GM18951 (cell line): ENCODE measurements at regions not wholly inside any gene's neighbourhood (a gene's known extent, or its start where the extent isn't known, plus 50 kb on each side); places are given as distances from the start of the nearest gene placed in this dataset.
"Not testable (repeated sequence)": the region's sequence is repeated elsewhere in the genome, so short reads cannot be mapped to it uniquely, and the experiment has no call there.

ENCODE experiments used
- POLR2A ChIP-seq: IDR thresholded peaks from 4 replicates; pipeline ENCODE4 v1.6.1; 2011; ENCODE audit warnings: mild to moderate bottlenecking; ENCODE audit not compliant: insufficient read length, insufficient read depth; ENCODE audit errors: extremely low read depth
- in situ Hi-C: fragments of 300-500 bp; cut with MboI; formaldehyde crosslinking; loops from one replicate; pipeline ENCODE4 v1.12.0; 2022; ENCODE audit warnings: low sequenced_read_pairs, mixed read lengths, inconsistent platforms; ENCODE audit not compliant: unreplicated experiment

- in situ Hi-C loops: no loop called here
- no peak for TF ChIP-seq POLR2A
Observed at GRCh38 chr6:141406761-141407160, 726.0 kb upstream of the GJE1 start.

- TF ChIP-seq POLR2A: no peak
- in situ Hi-C loops: no loop called here
Observed at GRCh38 chr6:141403827-141404226, 728.9 kb upstream of the GJE1 start.

GRCh38 chr6:141403103-141403502 is 729.6 kb upstream of the GJE1 start:
- in situ Hi-C loops: no loop called here
- no peak for TF ChIP-seq POLR2A

GRCh38 chr6:141402489-141402888 is 730.2 kb upstream of the GJE1 start:
- no peak for TF ChIP-seq POLR2A
- in situ Hi-C loops: no loop called here

- in situ Hi-C loops: no loop called here
- no peak for TF ChIP-seq POLR2A
Observed at GRCh38 chr6:141401851-141402250, 730.9 kb upstream of the GJE1 start.

GRCh38 chr6:141401168-141401567 is 731.6 kb upstream of the GJE1 start:
- TF ChIP-seq POLR2A: no peak
- in situ Hi-C loops: no loop called here

GRCh38 chr6:141398949-141399348 is 733.8 kb upstream of the GJE1 start:
- in situ Hi-C loops: no loop called here
- no peak for TF ChIP-seq POLR2A

GRCh38 chr6:141395443-141396008 is 737.2 kb upstream of the GJE1 start:
- in situ Hi-C loops: no loop called here
- no peak for TF ChIP-seq POLR2A

- in situ Hi-C loops: no loop called here
- no peak for TF ChIP-seq POLR2A
Observed at GRCh38 chr6:141394565-141395051, 738.1 kb upstream of the GJE1 start.

- no peak for TF ChIP-seq POLR2A
- in situ Hi-C loops: no loop called here
Observed at GRCh38 chr6:141394125-141394536, 738.6 kb upstream of the GJE1 start.

GRCh38 chr6:141393405-141394124 is 739.2 kb upstream of the GJE1 start:
- in situ Hi-C loops: no loop called here
- TF ChIP-seq POLR2A: no peak

- in situ Hi-C loops: not testable (repeated sequence)
Observed at GRCh38 chr6:141391135-141391534, 741.6 kb upstream of the GJE1 start.

GRCh38 chr6:141388666-141389065 is 744.1 kb upstream of the GJE1 start:
- in situ Hi-C loops: no loop called here
- TF ChIP-seq POLR2A: no peak

- TF ChIP-seq POLR2A: no peak
- in situ Hi-C loops: no loop called here
Observed at GRCh38 chr6:141370438-141370837, 762.3 kb upstream of the GJE1 start.

GRCh38 chr6:141366796-141367195 is 765.9 kb upstream of the GJE1 start:
- in situ Hi-C loops: not testable (repeated sequence)

GRCh38 chr6:141364694-141365093 is 768.0 kb upstream of the GJE1 start:
- in situ Hi-C loops: no loop called here
- no peak for TF ChIP-seq POLR2A
